GM23248 (cell line): ENCODE measurements at regions not wholly inside any gene's neighbourhood (a gene's known extent, or its start where the extent isn't known, plus 50 kb on each side); places are given as distances from the start of the nearest gene placed in this dataset.

Experiments used
- EZH2 ChIP-seq: fragments of 200-600 bp; sonication (generic); IDR thresholded peaks from 2 replicates; pipeline ENCODE4 v1.6.1; 2018; ENCODE audit warnings: antibody characterized with exemption, mild to moderate bottlenecking; ENCODE audit not compliant: insufficient read depth, poor library complexity, severe bottlenecking
- EZH2phosphoT487 ChIP-seq: fragments of 200-600 bp; sonication (generic); IDR thresholded peaks from 2 replicates; pipeline ENCODE4 v1.6.1; 2018; ENCODE audit warnings: antibody characterized with exemption, moderate library complexity, mild to moderate bottlenecking, low read depth; ENCODE audit not compliant: insufficient read depth

GRCh38 chr12:31201382-31201781 lies 124.6 kb downstream of the SINHCAF start:
- TF ChIP-seq EZH2phosphoT487 (no peak), EZH2 (no peak)
